Stimulated activated CD4-positive, alpha-beta T cell treated with anti-CD3 and anti-CD28 coated beads, Interleukin-12 subunit alpha, Interleukin-12 subunit beta, amount 100 ng/mL, for 24 hours (primary cell): ENCODE measurements at regions not wholly inside any gene's neighbourhood (a gene's known extent, or its start where the extent isn't known, plus 50 kb on each side); places are given as distances from the start of the nearest gene placed in this dataset.
"Not testable (repeated sequence)": the region's sequence is repeated elsewhere in the genome, so short reads cannot be mapped to it uniquely, and the experiment has no call there.

Experiments used
- DNase-seq, 2 experiments: peaks; one replicate each; pipeline ENCODE4 v3.0.0-alpha.2; 2020; ENCODE audit warnings: low read depth in 2 of 2

- no peak for DNase-seq
Measured at GRCh38 chr18:73549236-73549635, 598.4 kb downstream of the FBXO15 start.

GRCh38 chr18:73545472-73545871 lies 602.2 kb downstream of the FBXO15 start:
- no peak for DNase-seq

DNA sequence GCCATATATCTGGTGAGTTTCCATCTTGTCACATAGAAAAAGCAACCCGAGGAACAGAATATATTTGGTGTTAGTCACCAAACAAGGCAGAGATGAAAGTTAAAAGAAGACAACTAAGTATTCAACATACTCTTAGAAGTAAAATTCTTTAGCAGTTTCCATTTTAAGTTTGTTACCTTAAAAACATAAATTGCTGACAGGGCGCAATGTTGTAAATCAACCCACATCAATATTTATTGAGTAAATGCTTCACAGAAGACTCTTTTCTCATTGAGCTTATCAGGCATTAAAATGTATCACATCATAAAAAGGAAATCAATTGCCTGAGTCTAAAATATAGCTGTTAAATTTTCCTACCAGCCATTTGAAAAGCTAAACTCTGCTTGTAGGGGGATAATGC lies 603.0 kb downstream of the FBXO15 start:
- no peak for DNase-seq

DNA sequence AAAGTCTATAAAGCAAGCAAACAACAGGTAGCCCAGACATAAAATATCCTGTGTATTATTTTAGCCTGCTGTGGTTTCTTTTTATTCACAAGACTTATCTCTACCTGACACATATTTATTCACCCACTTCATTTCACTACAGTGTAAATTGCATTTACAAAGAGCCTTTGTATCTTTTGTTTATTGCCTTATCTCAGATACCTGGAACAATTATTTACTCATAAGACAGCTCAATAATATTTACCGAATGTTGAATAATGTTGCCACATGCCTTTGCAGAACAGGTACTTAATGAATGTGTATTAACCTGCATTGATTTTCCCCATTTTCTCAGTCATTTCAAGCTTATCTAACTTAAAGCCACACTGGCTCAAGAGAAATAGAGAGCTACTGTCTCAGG lies 603.6 kb downstream of the FBXO15 start:
- DNase-seq, result no peak

DNA sequence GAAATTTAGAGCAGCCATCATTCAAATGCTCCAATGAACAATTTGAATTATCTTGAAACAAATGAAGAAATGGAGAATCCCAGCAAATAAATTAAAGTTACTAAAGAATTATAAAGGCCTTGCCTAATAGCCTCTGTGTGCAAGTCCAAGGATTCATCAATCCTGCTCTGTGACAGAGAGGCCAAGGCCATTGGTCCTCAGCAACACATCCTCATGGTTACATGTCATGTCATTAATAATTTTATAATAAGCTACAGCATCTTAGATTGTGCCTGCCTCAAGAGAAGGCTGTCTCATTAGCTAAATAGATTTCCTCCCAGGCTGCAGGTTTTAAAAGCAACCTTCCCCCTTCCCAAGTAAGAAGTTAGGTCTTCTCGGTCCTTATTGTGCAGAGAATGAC lies 611.6 kb downstream of the FBXO15 start:
- no peak for DNase-seq

DNA sequence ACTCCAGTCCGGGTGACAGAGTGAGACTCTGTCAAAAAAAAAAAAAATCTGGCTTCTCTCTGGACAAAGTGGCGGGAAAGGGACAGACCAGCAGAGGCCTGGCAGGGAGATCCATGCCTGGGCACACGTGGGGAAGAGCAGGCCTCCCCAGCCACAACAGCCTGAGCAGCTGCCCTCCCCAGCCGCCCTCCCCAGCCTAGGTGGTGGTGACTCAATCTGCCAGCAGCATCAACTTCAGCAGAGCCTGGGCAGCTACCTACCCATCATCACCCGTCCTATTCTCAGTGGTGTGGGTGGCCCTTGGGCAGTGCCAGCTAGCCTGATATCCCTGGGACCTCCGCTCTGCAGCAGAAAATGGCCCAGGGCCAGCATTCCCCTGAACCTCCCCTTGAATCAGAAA lies 612.4 kb downstream of the FBXO15 start:
- no peak for DNase-seq

- DNase-seq, result no peak
Measured at GRCh38 chr18:73531601-73532000, 616.0 kb downstream of the FBXO15 start.

DNA sequence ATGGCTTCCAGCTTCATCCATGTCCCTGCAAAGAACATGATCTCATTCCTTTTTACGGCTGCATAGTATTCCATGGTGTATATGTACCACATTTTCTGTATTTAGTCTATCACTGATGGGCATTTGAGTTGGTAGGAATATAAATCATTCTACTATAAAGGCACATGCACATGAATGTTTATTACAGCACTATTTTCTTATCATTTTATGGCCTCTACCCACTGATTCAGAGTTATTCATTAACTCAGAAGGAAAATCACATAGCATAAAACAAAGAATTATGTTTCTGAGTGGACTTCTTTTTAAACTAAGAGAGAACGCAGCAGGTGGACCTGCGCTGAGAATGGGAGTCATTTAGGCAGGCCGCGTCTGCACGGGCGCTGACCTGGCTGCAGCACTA lies 619.6 kb downstream of the FBXO15 start:
- no peak for DNase-seq

GRCh38 chr18:73520229-73520628 lies 627.4 kb downstream of the FBXO15 start:
- DNase-seq, result no peak

DNA sequence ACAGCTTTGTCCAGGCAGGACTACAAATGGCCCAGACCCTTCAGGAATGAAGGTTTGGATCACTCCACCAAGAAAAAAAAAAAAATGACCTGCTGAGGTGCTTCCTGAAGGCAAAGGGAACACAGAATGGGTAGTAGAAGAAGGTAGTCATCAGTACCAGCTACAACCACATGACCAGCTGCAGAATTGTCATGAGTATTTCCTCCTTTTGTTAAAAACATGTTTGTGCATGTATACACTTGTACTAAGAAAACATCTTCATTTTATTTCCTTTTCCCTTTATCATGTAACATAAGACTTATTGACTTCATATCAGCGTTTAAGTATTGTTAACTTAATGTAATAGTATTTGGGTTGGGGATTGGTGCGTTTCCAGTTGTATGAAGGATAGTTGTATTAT lies 631.6 kb downstream of the FBXO15 start:
- not testable (repeated sequence) for DNase-seq

DNA sequence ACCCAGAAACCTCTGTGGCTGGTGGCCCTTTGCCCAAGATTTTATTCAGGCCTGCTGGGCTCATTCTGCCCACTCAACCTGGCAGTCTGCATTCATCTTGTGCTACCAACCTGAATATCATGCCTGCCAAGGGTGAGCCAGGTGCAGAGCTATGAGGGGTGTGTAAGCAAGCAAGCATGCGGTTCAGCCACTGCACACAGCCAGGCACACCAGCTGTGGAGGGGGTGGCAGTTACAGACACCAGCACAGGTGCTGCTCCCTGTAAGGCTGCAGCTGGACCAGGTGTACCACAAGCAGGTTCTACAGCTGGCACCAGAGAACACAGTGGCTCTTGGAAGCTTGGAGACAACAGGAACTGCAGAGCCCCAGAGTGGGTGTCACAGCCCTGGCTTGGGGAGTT lies 633.2 kb downstream of the FBXO15 start:
- no peak for DNase-seq

DNA sequence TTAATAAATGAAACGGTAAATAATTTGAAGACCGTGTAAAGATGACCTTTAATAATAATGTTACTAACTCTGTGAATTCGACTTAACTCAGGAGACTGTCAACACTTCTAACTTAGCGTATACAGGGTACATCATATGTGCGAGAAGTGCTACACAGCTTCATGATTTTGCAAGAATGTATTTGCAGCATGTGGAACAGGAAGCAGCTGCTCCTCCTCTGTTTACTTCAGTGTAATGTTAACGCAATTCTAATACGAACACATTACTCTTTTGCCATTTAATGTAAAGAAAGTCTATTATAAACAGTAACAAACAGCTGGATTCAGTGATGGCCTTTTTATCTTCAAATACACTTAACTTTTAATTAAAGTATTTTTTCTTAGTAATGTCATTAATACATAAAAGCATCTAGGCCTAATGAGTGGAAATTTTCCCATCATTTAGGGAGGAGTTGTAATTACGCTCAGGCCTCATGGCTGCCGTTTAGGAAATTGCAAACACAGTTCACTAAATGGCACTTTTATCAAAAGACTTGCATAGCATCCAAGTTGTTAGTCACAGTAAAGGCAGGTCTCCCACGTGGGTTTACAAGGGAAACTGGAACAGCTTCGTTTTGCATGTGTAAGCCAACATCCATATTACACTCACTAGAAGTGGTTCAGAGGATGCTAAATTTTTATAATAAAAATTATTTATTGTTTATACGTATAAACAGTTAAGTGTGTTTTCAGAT lies 635.7 kb downstream of the FBXO15 start:
- no peak for DNase-seq

- DNase-seq, result no peak
Measured at GRCh38 chr18:73509460-73509859, 638.2 kb downstream of the FBXO15 start.

DNA sequence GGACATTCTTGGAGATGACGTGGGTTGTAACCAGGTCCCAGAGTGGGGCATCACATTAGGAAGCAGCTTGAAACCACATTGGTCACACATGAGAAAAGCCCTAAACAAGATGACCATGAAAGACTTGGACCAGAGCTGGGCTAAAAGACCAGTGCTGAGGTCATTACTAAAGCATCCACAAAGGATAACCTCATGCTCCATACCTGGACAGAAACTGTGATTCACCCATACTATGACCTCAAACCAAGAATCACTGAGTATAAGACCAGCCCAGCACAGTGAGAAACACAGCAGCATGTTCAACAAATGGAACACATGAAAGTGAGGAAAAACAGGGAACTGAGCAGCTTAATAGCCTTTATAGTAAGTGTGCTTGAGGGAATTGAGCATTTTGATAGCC lies 635.5 kb upstream of the NETO1 start:
- no peak for DNase-seq

DNA sequence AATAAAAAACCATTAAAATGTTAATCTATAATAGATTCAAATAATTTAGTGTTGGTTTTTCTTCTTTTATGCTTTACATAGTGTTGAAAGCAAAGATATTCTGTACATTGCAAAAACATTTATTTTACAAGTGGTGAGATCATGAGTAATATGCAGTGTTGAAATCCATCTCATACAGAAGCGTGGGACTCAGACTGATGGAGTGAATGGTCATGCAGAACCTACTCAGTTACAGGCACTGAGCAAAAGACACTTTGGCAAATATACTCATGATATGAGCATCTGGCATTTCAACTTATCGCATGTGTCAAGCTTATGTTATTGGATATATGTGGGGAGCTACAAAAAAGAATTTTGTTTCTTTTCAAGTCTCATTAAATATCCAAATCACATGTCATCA lies 620.2 kb upstream of the NETO1 start:
- DNase-seq, result no peak

GRCh38 chr18:73485166-73485565 lies 617.4 kb upstream of the NETO1 start:
- no peak for DNase-seq

GRCh38 chr18:73482901-73483300 lies 615.1 kb upstream of the NETO1 start:
- DNase-seq, result no peak

- no peak for DNase-seq
Measured at GRCh38 chr18:73479477-73479876, 611.7 kb upstream of the NETO1 start.

DNA sequence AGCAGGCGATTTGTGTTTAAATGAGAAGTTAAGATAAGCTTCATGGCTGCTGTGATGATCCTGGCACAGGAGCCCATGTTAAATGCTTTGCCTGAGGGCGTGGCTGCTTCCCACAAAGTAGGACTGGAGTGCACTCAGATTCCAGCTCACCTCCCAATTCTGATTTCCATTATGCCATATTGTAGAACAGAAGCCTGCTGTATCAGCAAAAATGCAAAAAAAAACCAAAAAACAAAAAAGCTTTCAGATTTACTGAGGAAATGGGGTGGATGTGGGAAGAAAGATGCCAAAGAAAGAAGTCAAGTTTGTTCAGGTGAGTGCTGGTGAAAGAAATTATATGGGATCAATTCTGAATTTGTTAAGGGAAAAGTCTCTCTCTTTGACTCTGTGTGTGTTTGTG lies 610.4 kb upstream of the NETO1 start:
- no peak for DNase-seq

DNA sequence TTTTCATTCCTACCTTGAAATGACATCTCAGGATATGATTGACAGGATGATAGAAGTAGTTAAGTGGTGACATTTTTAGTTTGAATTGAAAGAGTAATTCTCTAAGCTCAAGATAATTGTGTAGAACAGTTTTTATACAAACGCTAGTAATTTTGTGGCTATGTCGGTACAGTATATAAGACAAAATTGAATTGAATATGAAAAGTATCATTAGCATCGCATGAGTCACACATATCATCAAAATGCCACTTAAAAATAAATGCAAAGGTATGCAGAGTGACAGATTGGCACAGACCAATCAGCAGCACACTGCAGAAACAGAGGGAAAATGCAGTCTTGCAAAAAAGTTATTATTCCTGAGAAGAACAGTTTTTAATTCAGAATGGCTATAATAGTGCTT lies 608.2 kb upstream of the NETO1 start:
- DNase-seq, result no peak

DNA sequence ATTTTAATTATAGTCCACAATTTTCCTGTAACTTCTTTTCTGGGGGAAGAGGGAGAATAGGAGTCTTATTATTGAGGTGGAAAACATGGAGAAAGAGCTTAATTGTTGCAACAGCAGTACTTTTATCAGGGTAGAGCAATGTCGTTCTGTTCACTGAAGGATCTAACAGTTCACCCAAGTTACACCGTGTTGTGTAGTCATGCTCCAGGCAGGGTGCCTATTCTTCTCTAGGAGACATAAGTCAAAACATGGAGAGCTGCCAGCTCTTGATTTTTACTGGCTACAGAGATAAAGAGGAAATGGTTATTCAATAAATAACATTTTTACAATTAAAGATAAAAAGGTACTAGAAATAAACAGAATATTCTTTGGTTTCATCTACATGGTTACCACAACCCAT lies 594.3 kb upstream of the NETO1 start:
- DNase-seq, result no peak

DNA sequence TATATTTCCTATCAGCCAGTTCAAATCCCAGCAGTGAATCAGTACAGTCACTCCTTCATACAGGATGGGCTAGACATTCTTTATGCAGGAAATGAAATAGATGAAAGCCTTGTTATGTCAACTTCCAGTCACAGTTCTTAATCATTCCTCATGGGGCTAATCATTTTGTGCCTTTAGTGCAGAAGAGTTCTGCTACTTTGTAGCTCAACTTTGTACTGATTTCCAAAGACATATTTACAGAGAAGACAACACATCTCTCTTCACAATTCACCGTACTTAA lies 593.9 kb upstream of the NETO1 start:
- DNase-seq, result no peak

DNA sequence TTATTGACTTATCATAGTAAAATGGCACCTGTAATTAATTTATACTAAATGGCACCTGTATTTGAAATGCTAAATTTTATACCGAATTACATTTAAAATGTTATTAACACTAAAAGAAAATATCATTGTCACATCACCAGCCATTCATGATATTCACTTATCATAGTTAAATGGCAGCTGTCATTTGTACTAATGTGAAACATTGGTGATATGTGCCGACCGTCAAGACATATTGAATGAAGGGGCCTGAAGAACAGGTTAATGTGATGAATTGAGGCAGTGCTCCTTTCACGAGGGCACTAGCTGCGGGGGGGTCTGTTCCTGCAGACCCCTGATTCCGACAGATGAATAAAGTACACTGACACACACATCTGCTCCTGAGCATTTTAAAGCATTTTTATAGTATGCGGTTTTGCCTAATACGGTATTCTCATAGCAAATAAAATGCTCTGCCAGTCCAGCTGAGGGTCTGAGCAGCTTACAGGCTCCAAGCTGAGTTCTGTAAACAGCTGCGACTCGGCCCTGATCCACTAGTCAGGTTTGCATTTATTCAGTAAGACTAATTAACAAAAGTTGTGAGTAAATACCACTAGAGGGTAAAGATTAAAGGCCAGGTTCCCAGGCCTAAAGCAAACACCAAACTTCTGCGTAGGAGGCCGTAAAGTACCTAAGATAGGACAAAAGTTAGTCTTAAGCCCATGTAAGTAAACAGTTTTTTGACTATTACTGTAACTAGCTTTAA lies 593.4 kb upstream of the NETO1 start:
- no peak for DNase-seq
